Osteocyte (in vitro differentiated cells): ENCODE measurements at regions not wholly inside any gene's neighbourhood (a gene's known extent, or its start where the extent isn't known, plus 50 kb on each side); places are given as distances from the start of the nearest gene placed in this dataset.
A peak's percentile ranks its signal among the peaks of the same experiment; 100 is the strongest.
"Not testable (repeated sequence)": the region's sequence is repeated elsewhere in the genome, so short reads cannot be mapped to it uniquely, and the experiment has no call there.

Experiments
- DNase-seq: peaks from one replicate; pipeline ENCODE4 v3.0.0; 2021; ENCODE audit warnings: mixed read lengths; ENCODE audit not compliant: unreplicated experiment; ENCODE audit errors: extremely low spot score
- H3K27ac Mint-ChIP-seq: one replicate; pipeline ENCODE4 v1.8.0; 2021; ENCODE audit warnings: mild to moderate bottlenecking, mixed read lengths; ENCODE audit not compliant: unreplicated experiment
- H3K27me3 Mint-ChIP-seq: one replicate; pipeline ENCODE4 v1.8.0; 2021; ENCODE audit warnings: mixed read lengths; ENCODE audit not compliant: unreplicated experiment
- H3K36me3 Mint-ChIP-seq: one replicate; pipeline ENCODE4 v1.8.0; 2021; ENCODE audit warnings: mixed read lengths; ENCODE audit not compliant: unreplicated experiment
- H3K4me1 Mint-ChIP-seq: one replicate; pipeline ENCODE4 v1.8.0; 2021; ENCODE audit warnings: mixed read lengths; ENCODE audit not compliant: unreplicated experiment
- H3K4me3 Mint-ChIP-seq: one replicate; pipeline ENCODE4 v1.8.0; 2021; ENCODE audit warnings: mild to moderate bottlenecking, moderate library complexity, mixed read lengths; ENCODE audit not compliant: unreplicated experiment
- H3K9me3 Mint-ChIP-seq: one replicate; pipeline ENCODE4 v1.8.0; 2021; ENCODE audit warnings: mixed read lengths; ENCODE audit not compliant: unreplicated experiment
- TF ChIP-seq, protein P1 (sequence below): fragments of 200-600 bp; sonication (generic); IDR thresholded peaks from 2 replicates; pipeline ENCODE4 v1.5.0; 2021; ENCODE audit warnings: antibody characterized with exemption, mild to moderate bottlenecking, moderate library complexity

DNA sequence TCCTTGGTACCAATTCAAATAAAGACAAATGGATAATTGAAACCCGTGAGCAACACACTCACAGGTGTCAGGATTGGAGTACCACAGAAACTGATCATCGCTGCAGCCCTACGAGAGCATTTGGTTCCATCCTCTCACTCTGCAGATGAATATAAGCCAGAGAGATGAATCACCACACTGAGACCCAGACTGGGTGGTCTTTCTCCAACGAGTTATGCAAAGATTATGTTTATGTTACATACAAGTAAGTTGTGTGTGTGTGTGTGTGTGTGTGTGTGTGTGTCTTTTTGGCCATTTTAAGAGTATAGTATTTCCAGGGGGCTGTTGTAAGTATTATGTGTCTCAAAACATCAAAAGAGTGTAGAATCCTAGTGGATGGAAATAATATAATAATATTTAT, 329.5 kb upstream of the ZFP42 start:
- peaks cover 17% of the 10 kb centered on the region for H3K9me3 Mint-ChIP-seq

GRCh38 chr4:187666697-187667494, 328.7 kb upstream of the ZFP42 start:
- peaks cover 12% of the 10 kb centered on the region for H3K9me3 Mint-ChIP-seq
- H3K4me1 Mint-ChIP-seq, result peaks cover 26% of the 10 kb centered on the region
- no peak overlapping the region for H3K27ac Mint-ChIP-seq
- no peak overlapping the region for H3K4me3 Mint-ChIP-seq
- DNase-seq, result no peak
- no peaks in the 10 kb centered on the region for H3K36me3 Mint-ChIP-seq
- no peaks in the 10 kb centered on the region for H3K27me3 Mint-ChIP-seq
- TF ChIP-seq, protein P1, sequence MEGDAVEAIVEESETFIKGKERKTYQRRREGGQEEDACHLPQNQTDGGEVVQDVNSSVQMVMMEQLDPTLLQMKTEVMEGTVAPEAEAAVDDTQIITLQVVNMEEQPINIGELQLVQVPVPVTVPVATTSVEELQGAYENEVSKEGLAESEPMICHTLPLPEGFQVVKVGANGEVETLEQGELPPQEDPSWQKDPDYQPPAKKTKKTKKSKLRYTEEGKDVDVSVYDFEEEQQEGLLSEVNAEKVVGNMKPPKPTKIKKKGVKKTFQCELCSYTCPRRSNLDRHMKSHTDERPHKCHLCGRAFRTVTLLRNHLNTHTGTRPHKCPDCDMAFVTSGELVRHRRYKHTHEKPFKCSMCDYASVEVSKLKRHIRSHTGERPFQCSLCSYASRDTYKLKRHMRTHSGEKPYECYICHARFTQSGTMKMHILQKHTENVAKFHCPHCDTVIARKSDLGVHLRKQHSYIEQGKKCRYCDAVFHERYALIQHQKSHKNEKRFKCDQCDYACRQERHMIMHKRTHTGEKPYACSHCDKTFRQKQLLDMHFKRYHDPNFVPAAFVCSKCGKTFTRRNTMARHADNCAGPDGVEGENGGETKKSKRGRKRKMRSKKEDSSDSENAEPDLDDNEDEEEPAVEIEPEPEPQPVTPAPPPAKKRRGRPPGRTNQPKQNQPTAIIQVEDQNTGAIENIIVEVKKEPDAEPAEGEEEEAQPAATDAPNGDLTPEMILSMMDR, result peak; percentile 12

More for the DNA sequence above, 329.5 kb upstream of the ZFP42 start:
- H3K27me3 Mint-ChIP-seq, result no peaks in the 10 kb centered on the region
- DNase-seq, result no peak
- H3K27ac Mint-ChIP-seq, result no peak overlapping the region
- TF ChIP-seq, protein P1, result no peak
- peaks cover 26% of the 10 kb centered on the region for H3K4me1 Mint-ChIP-seq
- no peaks in the 10 kb centered on the region for H3K36me3 Mint-ChIP-seq
- no peak overlapping the region for H3K4me3 Mint-ChIP-seq

GRCh38 chr4:187668526-187669082, 327.0 kb upstream of the ZFP42 start:
- Mint-ChIP-seq H3K27me3 (no peaks in the 10 kb centered on the region), H3K36me3 (no peaks in the 10 kb centered on the region)
- TF ChIP-seq, protein P1, result no peak

GRCh38 chr4:187671521-187671920, 324.1 kb upstream of the ZFP42 start:
- not testable (repeated sequence) for H3K4me3 Mint-ChIP-seq, H3K27ac Mint-ChIP-seq, H3K27me3 Mint-ChIP-seq, H3K36me3 Mint-ChIP-seq, DNase-seq
- Mint-ChIP-seq H3K4me1 (peaks cover 22% of the 10 kb centered on the region), H3K9me3 (peaks cover 12% of the 10 kb centered on the region)

More at GRCh38 chr4:187668526-187669082, 327.0 kb upstream of the ZFP42 start:
- Mint-ChIP-seq H3K4me1 (peaks cover 22% of the 10 kb centered on the region), H3K9me3 (peaks cover 12% of the 10 kb centered on the region), H3K4me3 (no peak overlapping the region), H3K27ac (peak overlapping the region; percentile 73)
- no peak for DNase-seq

- not testable (repeated sequence) for H3K36me3 Mint-ChIP-seq, DNase-seq
- H3K4me1 Mint-ChIP-seq, result peaks cover 20% of the 10 kb centered on the region
These were observed 323.6 kb upstream of the ZFP42 start for GRCh38 chr4:187671958-187672357.

GRCh38 chr4:187672526-187672925, 323.0 kb upstream of the ZFP42 start:
- H3K4me3 Mint-ChIP-seq, H3K27ac Mint-ChIP-seq, H3K27me3 Mint-ChIP-seq, DNase-seq, H3K36me3 Mint-ChIP-seq: not testable (repeated sequence)
- Mint-ChIP-seq H3K4me1 (peaks cover 15% of the 10 kb centered on the region), H3K9me3 (peaks cover 12% of the 10 kb centered on the region)

More at GRCh38 chr4:187671958-187672357, 323.6 kb upstream of the ZFP42 start:
- H3K4me3 Mint-ChIP-seq, H3K27ac Mint-ChIP-seq, H3K27me3 Mint-ChIP-seq: not testable (repeated sequence)
- H3K9me3 Mint-ChIP-seq, result peaks cover 12% of the 10 kb centered on the region
